Ishikawa (cell line): ENCODE measurements at regions not wholly inside any gene's neighbourhood (a gene's known extent, or its start where the extent isn't known, plus 50 kb on each side); places are given as distances from the start of the nearest gene placed in this dataset.

Experiments used
- CEBPB ChIP-seq: IDR thresholded peaks from 2 replicates; pipeline ENCODE4 v1.6.1; 2012
- CREB1 ChIP-seq: IDR thresholded peaks from 2 replicates; pipeline ENCODE4 v1.6.1; 2012; ENCODE audit warnings: low read depth
- EGR1 ChIP-seq: IDR thresholded peaks from 2 replicates; pipeline ENCODE4 v1.6.1; 2012
- EP300 ChIP-seq: IDR thresholded peaks from 2 replicates; pipeline ENCODE4 v1.6.1; 2012; ENCODE audit warnings: borderline replicate concordance
- FOXM1 ChIP-seq: IDR thresholded peaks from 2 replicates; pipeline ENCODE4 v1.6.1; 2012; ENCODE audit warnings: low read depth, borderline replicate concordance
- NFIC ChIP-seq: IDR thresholded peaks from 2 replicates; pipeline ENCODE4 v1.6.1; 2012
- RAD21 ChIP-seq: IDR thresholded peaks from 2 replicates; pipeline ENCODE4 v1.6.1; 2012; ENCODE audit warnings: low read depth
- TAF1 ChIP-seq: IDR thresholded peaks from 2 replicates; pipeline ENCODE4 v1.6.1; 2012; ENCODE audit warnings: low read depth, mild to moderate bottlenecking
- TCF12 ChIP-seq: IDR thresholded peaks from 2 replicates; pipeline ENCODE4 v1.6.1; 2012; ENCODE audit warnings: low read depth
- TEAD4 ChIP-seq: IDR thresholded peaks from 2 replicates; pipeline ENCODE4 v1.6.1; 2012
- YY1 ChIP-seq: IDR thresholded peaks from 2 replicates; pipeline ENCODE4 v1.6.1; 2012; ENCODE audit warnings: low read depth
- ZBTB7A ChIP-seq: IDR thresholded peaks from 2 replicates; pipeline ENCODE4 v1.6.1; 2012; ENCODE audit warnings: low read depth
- TF ChIP-seq, protein P1 (sequence below): IDR thresholded peaks from 2 replicates; pipeline ENCODE4 v1.6.1; 2012
- TF ChIP-seq, protein P2 (sequence below): IDR thresholded peaks from 2 replicates; pipeline ENCODE4 v1.6.1; 2012
- TF ChIP-seq, protein P3 (sequence below): IDR thresholded peaks from 2 replicates; pipeline ENCODE4 v1.6.1; 2012; ENCODE audit warnings: low read depth, mild to moderate bottlenecking

DNA sequence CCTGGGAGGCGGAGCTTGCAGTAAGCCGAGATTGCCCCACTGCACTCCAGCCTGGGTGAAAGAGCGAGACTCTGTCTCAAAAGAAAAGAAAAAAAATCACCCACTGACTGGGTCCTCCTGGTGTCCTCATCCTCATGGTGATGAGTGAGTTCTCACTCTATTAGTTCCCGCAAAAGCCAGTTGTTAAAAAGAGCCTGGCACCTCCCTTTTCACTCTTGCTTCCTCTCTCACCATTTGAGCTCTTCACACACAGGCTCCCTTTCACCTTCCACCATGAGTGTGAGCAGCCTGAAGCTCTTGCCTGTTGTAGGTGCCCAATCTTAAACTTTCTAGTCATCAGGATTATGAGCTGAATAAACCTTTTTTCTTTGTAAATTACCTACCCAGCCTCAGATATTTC is 176.4 kb downstream of the SLC38A4 start:
- TF ChIP-seq CEBPB (no peak), NFIC (no peak), YY1 (no peak), EP300 (no peak)

DNA sequence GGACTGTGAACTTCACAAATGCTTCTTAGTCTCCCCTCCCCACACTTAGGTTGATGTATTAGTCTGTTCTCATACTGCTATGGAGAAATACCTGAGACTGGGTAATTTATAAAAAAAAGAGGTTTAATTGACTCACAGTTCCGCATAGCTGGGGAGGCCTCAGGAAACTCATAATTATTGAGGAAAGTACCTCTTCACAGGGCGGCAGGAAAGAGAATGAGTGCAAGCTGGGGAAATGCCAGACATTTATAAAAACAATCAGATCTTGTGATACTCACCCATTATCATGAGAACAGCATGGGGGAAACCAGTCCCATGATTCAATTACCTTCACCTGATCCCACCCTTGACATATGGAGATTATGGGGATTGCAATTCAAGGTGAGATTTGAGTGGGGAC is 178.8 kb downstream of the SLC38A4 start:
- TF ChIP-seq CREB1 (no peak), NFIC (no peak), ZBTB7A (no peak), FOXM1 (no peak), TEAD4 (no peak), RAD21 (no peak)

DNA sequence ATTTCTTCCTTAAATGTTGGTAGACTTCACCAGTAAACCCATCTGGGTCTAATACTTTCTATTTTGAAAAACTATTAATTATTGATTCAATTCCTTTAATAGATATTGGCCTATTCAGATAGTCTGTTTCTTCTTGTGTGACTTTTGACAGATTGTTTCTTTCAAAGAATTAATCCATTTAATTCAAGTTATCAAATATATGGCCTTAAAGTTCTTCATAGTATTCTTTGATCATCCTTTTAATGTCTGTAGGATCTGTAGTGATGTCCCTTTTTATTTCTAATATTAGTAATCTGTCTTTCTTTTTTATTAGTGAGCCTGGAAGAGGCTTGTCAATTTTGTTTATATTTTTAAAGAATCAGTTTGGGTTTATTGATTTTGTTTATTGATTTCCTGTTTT is 190.0 kb downstream of the SLC38A4 start:
- TF ChIP-seq FOXM1, result no peak
- TF ChIP-seq, protein P1, sequence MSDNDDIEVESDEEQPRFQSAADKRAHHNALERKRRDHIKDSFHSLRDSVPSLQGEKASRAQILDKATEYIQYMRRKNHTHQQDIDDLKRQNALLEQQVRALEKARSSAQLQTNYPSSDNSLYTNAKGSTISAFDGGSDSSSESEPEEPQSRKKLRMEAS, result no peak
- TF ChIP-seq TAF1, result no peak
- TF ChIP-seq, protein P2, sequence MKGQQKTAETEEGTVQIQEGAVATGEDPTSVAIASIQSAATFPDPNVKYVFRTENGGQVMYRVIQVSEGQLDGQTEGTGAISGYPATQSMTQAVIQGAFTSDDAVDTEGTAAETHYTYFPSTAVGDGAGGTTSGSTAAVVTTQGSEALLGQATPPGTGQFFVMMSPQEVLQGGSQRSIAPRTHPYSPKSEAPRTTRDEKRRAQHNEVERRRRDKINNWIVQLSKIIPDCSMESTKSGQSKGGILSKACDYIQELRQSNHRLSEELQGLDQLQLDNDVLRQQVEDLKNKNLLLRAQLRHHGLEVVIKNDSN, result no peak
- no peak for TF ChIP-seq RAD21
- TF ChIP-seq TEAD4, result no peak
- TF ChIP-seq, protein P3, sequence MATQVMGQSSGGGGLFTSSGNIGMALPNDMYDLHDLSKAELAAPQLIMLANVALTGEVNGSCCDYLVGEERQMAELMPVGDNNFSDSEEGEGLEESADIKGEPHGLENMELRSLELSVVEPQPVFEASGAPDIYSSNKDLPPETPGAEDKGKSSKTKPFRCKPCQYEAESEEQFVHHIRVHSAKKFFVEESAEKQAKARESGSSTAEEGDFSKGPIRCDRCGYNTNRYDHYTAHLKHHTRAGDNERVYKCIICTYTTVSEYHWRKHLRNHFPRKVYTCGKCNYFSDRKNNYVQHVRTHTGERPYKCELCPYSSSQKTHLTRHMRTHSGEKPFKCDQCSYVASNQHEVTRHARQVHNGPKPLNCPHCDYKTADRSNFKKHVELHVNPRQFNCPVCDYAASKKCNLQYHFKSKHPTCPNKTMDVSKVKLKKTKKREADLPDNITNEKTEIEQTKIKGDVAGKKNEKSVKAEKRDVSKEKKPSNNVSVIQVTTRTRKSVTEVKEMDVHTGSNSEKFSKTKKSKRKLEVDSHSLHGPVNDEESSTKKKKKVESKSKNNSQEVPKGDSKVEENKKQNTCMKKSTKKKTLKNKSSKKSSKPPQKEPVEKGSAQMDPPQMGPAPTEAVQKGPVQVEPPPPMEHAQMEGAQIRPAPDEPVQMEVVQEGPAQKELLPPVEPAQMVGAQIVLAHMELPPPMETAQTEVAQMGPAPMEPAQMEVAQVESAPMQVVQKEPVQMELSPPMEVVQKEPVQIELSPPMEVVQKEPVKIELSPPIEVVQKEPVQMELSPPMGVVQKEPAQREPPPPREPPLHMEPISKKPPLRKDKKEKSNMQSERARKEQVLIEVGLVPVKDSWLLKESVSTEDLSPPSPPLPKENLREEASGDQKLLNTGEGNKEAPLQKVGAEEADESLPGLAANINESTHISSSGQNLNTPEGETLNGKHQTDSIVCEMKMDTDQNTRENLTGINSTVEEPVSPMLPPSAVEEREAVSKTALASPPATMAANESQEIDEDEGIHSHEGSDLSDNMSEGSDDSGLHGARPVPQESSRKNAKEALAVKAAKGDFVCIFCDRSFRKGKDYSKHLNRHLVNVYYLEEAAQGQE, result no peak
- no peak for TF ChIP-seq YY1
- no peak for TF ChIP-seq CEBPB
- no peak for TF ChIP-seq NFIC
- no peak for TF ChIP-seq EGR1
- no peak for TF ChIP-seq CREB1
- TF ChIP-seq ZBTB7A, result no peak
- no peak for TF ChIP-seq EP300
- TF ChIP-seq TCF12, result no peak

DNA sequence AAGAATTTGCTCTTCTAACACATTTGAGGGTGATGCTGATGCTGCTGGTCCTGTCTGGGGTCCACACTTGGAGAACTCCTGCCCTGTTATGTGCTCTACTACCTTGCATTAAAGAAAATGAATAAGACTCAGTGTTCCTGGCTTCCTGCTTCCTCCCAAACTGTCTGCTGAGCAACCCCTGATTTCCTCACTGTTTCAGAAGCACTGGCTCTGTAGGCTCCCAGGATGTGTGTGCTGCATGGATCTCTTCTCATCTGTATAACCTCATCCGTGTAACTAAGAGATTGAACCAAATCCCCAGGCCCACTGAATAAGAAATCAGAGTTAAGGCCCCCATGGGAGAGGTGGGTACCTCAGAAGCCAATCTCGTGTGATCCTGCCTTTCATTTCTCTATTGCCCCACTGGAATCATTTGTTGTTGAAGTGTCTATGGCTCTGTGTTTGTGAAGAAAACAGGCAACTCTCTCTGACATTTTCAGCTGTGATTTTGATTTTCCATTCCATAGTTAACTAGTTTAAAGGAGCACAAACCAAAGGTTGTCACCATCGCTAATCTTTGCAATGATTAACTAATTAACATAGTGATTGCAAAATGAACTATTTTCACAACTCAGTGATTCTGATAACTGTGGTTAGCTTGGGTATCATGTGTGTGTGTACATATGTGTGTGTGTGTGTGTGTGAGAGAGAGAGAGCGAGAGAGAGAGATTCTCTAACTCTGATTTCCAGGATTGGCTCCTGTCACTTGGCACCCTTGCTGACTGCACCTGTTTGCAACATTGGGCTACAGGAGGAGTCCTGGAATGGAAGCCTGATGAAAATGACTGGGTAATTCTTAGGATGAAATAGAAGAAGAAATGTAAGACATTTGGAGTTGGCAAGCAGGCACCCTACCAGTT is 196.2 kb downstream of the SLC38A4 start:
- TF ChIP-seq EGR1 (no peak), CREB1 (no peak), FOXM1 (no peak), EP300 (no peak), RAD21 (no peak), TEAD4 (no peak), CEBPB (no peak), YY1 (no peak), TCF12 (no peak), NFIC (no peak)
- TF ChIP-seq, protein P3, result no peak
- TF ChIP-seq, protein P1, result no peak
- TF ChIP-seq, protein P2, result no peak

DNA sequence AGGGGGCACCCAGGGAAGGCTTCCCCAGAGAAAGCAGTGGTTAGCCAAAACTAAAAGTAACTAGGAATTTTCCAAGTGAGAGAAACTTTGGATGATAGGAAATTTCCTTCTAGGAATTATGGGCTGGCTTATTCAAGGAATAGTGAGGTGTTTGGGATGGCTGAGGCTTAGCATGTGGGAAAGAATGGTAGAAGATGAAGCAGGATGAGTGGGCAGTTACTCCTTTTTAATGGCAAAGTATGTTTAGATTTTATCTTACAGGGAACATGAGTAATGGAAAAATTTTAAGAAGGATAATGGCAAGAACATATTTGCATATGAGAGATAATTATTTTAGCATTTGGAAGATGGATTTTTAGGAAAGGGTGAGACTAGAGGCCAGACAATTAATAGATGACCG is 197.6 kb downstream of the SLC38A4 start:
- TF ChIP-seq TAF1 (no peak), CEBPB (no peak), EGR1 (no peak), FOXM1 (no peak)
- TF ChIP-seq, protein P1, result no peak

DNA sequence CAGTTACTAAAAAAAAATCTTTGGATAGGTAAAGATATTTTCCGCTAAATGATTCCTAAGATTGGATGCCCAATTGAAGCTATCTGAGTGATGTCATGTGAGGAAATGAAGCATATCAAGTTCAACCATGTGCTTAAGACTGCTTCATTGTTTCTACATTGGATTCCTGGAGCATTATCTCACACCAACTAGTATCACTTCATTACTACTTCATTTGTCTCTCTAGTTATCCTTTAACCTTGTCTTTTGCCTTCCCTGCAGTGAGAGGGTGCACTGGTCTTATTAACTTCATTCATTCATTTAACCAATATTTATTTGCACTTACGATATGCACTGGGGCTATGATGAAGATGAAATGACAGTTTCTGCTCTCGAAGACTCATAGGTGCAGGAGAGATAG is 198.1 kb downstream of the SLC38A4 start:
- TF ChIP-seq NFIC (no peak), ZBTB7A (no peak), TAF1 (no peak), EP300 (no peak)
- TF ChIP-seq, protein P1, result peak; percentile 36; the same call in 1 of the 2 replicates
